Endothelial cell of umbilical vein (primary cell): ENCODE measurements at regions not wholly inside any gene's neighbourhood (a gene's known extent, or its start where the extent isn't known, plus 50 kb on each side); places are given as distances from the start of the nearest gene placed in this dataset.
"Not testable (repeated sequence)": the region's sequence is repeated elsewhere in the genome, so short reads cannot be mapped to it uniquely, and the experiment has no call there.

Experiments used
- CTCF ChIP-seq, 2 donors: IDR thresholded peaks; 1 replicate in 1 of 2; 2 replicates in 1 of 2; pipeline ENCODE4 v1.5.1; 2011; ENCODE audit warnings: low read length in 2 of 2, mild to moderate bottlenecking in 2 of 2, moderate library complexity in 2 of 2, control low read depth in 1 of 2, inconsistent platforms in 1 of 2, low read depth in 1 of 2; ENCODE audit not compliant: insufficient read depth in 1 of 2; ENCODE audit errors: extremely low read depth in 1 of 2
- EZH2 ChIP-seq: IDR thresholded peaks from 2 replicates; pipeline ENCODE4 v1.6.1; 2012; ENCODE audit warnings: borderline replicate concordance, low read depth, mild to moderate bottlenecking, moderate library complexity, low read length, inconsistent platforms; ENCODE audit not compliant: severe bottlenecking
- FOS ChIP-seq: IDR thresholded peaks from 2 replicates; pipeline ENCODE4 v1.6.1; 2011; ENCODE audit warnings: mild to moderate bottlenecking, low read length, moderate library complexity, borderline replicate concordance; ENCODE audit not compliant: insufficient read depth
- GATA2 ChIP-seq: IDR thresholded peaks from 2 replicates; pipeline ENCODE4 v1.7.0; 2011; ENCODE audit warnings: low read depth, mild to moderate bottlenecking, moderate library complexity, mixed read lengths, low read length; ENCODE audit not compliant: insufficient read length, insufficient read depth
- JUN ChIP-seq: IDR thresholded peaks from 2 replicates; pipeline ENCODE4 v1.6.1; 2011; ENCODE audit warnings: borderline replicate concordance, low read depth; ENCODE audit not compliant: insufficient read length, insufficient read depth
- MAX ChIP-seq: IDR thresholded peaks from 2 replicates; pipeline ENCODE4 v1.6.1; 2011; ENCODE audit not compliant: insufficient read depth, insufficient read length
- MYC ChIP-seq: IDR thresholded peaks from one replicate; pipeline ENCODE4 v1.6.1; 2011; ENCODE audit warnings: mild to moderate bottlenecking, low read depth, low read length
- POLR2A ChIP-seq: IDR thresholded peaks from 2 replicates; pipeline ENCODE4 v1.6.1; 2012; ENCODE audit warnings: low read depth, mild to moderate bottlenecking, control low read depth, low read length
- POLR2AphosphoS5 ChIP-seq: IDR thresholded peaks from 2 replicates; pipeline ENCODE4 v1.6.1; 2012; ENCODE audit warnings: low read depth, mild to moderate bottlenecking, control low read depth, low read length, moderate library complexity; ENCODE audit not compliant: insufficient read depth

- not testable (repeated sequence) for TF ChIP-seq JUN; CTCF (IDR thresholded peaks at IDR 0.05; ENCODE audit: extremely low read depth in 1 of 2, insufficient read depth in 1 of 2, low read depth in 1 of 2, low read length in 2 of 2); POLR2AphosphoS5; EZH2; MAX; GATA2; POLR2A; MYC; FOS
Observed at GRCh38 chr13:52240752-52241151, 81.4 kb upstream of the NEK3 start.
